GM23248 (cell line): ENCODE measurements at regions not wholly inside any gene's neighbourhood (a gene's known extent, or its start where the extent isn't known, plus 50 kb on each side); places are given as distances from the start of the nearest gene placed in this dataset.

Experiments
- DNase-seq: peaks from one replicate; pipeline ENCODE4 v3.0.0-alpha.2; 2015
- H2AFZ ChIP-seq: fragments of 200-600 bp; sonication (generic); 2 replicates; pipeline ENCODE4 v1.6.1; 2016; ENCODE audit warnings: antibody characterized with exemption
- H3F3A ChIP-seq: fragments of 200-600 bp; sonication (generic); 2 replicates; pipeline ENCODE4 v1.6.1; 2016; ENCODE audit warnings: mild to moderate bottlenecking, antibody characterized with exemption, mixed run types; ENCODE audit not compliant: insufficient read depth
- H3K27ac ChIP-seq: fragments of 200-600 bp; sonication (generic); 2 replicates; pipeline ENCODE4 v1.5.1; 2016; ENCODE audit warnings: mild to moderate bottlenecking
- H3K27me3 ChIP-seq: fragments of 200-600 bp; sonication (generic); replicated peaks from 2 replicates; pipeline ENCODE4 v1.6.1; 2016; ENCODE audit warnings: mild to moderate bottlenecking; ENCODE audit not compliant: insufficient read depth
- H3K36me3 ChIP-seq: fragments of 200-600 bp; sonication (generic); 2 replicates; pipeline ENCODE4 v1.6.1; 2016; ENCODE audit warnings: low read depth, mild to moderate bottlenecking
- H3K4me1 ChIP-seq: fragments of 200-600 bp; sonication (generic); 2 replicates; pipeline ENCODE4 v1.6.1; 2016; ENCODE audit warnings: mild to moderate bottlenecking; ENCODE audit not compliant: insufficient read depth
- H3K4me2 ChIP-seq: fragments of 200-600 bp; sonication (generic); one replicate; pipeline ENCODE4 v1.6.1; 2016; ENCODE audit warnings: mild to moderate bottlenecking; ENCODE audit not compliant: unreplicated experiment
- H3K4me3 ChIP-seq: fragments of 200-600 bp; sonication (generic); 2 replicates; pipeline ENCODE4 v1.5.1; 2016; ENCODE audit warnings: mild to moderate bottlenecking
- H3K79me2 ChIP-seq: fragments of 200-600 bp; sonication (generic); 2 replicates; pipeline ENCODE4 v1.6.1; 2016; ENCODE audit warnings: mild to moderate bottlenecking; ENCODE audit not compliant: insufficient read depth
- H3K9ac ChIP-seq: fragments of 200-600 bp; sonication (generic); 2 replicates; pipeline ENCODE4 v1.6.1; 2016; ENCODE audit warnings: mild to moderate bottlenecking
- H3K9me2 ChIP-seq: fragments of 200-600 bp; sonication (generic); 2 replicates; pipeline ENCODE4 v1.6.1; 2016; ENCODE audit warnings: mixed run types, mild to moderate bottlenecking, moderate library complexity; ENCODE audit not compliant: insufficient read depth
- H3K9me3 ChIP-seq: fragments of 200-600 bp; sonication (generic); one replicate; pipeline ENCODE4 v1.6.1; 2017; ENCODE audit warnings: low read depth
- H4K20me1 ChIP-seq: fragments of 200-600 bp; sonication (generic); 2 replicates; pipeline ENCODE4 v1.6.0; 2016; ENCODE audit not compliant: insufficient read depth
- EZH2 ChIP-seq: fragments of 200-600 bp; sonication (generic); IDR thresholded peaks from 2 replicates; pipeline ENCODE4 v1.6.1; 2018; ENCODE audit warnings: antibody characterized with exemption, mild to moderate bottlenecking; ENCODE audit not compliant: insufficient read depth, poor library complexity, severe bottlenecking
- EZH2phosphoT487 ChIP-seq: fragments of 200-600 bp; sonication (generic); IDR thresholded peaks from 2 replicates; pipeline ENCODE4 v1.6.1; 2018; ENCODE audit warnings: antibody characterized with exemption, moderate library complexity, mild to moderate bottlenecking, low read depth; ENCODE audit not compliant: insufficient read depth
- WGBS, 2 experiments: methylation state at CpG; one replicate each; pipeline ENCODE4 v1.1.6; 2015 to 2017; ENCODE audit warnings: low lambda C conversion rate in 2 of 2, low coverage in 1 of 2; ENCODE audit errors: missing lambda C conversion rate in 2 of 2; 5-methylcytosine and 5-hydroxymethylcytosine counted together
- in situ Hi-C: fragments of 300-500 bp; cut with MboI; formaldehyde crosslinking; loops from 2 replicates; pipeline ENCODE4 v1.15.0; 2020

DNA sequence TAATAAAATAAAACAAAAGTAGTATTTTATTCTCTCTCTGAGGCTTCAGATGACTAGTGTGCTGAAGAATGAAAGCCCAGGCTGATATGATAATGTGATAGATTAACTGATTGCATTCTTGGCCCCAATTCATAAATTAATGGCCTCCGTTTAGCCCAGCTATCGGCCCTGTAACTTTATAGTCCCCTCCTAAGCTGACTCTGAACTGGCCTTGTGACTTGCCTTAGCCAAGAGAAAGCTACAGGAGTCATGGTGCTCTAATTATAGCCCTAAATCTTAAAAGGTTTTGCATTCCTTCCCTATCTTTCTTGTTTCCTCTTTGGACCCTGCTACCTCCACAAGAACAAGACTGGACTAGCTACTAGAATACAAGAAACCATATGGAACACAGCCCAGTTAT is 123.2 kb upstream of the EPHA3 start:
- Histone ChIP-seq H3K27me3 (peaks cover 9% of the 10 kb centered on the region), H3K4me3 (no peak overlapping the region), H3K9ac (no peak overlapping the region), H3K4me1 (peaks cover 13% of the 10 kb centered on the region), H3F3A (no peaks in the 10 kb centered on the region), H3K27ac (no peak overlapping the region), H3K79me2 (no peaks in the 10 kb centered on the region), H3K9me3 (no peaks in the 10 kb centered on the region), H3K9me2 (no peaks in the 10 kb centered on the region), H3K4me2 (no peak overlapping the region), H4K20me1 (no peaks in the 10 kb centered on the region), H2AFZ (no peak overlapping the region), H3K36me3 (no peaks in the 10 kb centered on the region)
- DNase-seq: no peak
- TF ChIP-seq EZH2phosphoT487: no peak
- no peak for TF ChIP-seq EZH2
- in situ Hi-C loops: no loop called here
- 39 to 40% methylated on average over 2 of the region's 2 CpGs for WGBS, 2 experiments

DNA sequence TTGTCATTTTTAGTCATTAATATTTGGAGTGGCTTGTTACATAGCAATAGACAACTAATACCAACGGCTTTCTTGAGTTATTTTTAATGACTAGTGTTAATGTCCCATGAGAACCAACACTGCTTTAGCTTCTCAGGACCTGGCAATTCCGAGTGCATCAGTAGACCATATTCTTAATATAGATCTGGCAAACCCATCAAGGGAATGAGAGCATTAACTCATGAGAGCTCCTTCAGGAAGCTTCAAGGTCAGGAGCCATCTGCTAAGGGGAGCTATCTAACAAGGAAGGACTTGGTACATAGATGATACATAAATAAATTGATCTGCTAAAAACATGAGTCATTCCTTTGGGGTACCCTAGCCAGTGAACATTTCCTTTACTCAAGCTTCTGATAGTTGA is 122.6 kb upstream of the EPHA3 start:
- H3K36me3 ChIP-seq: no peaks in the 10 kb centered on the region
- no peak for TF ChIP-seq EZH2
- TF ChIP-seq EZH2phosphoT487: no peak
- no peaks in the 10 kb centered on the region for H4K20me1 ChIP-seq
- no peak overlapping the region for H3K27ac ChIP-seq
- WGBS, 2 experiments: 15 to 18% methylated on average over 2 of the region's 2 CpGs
- H3K4me3 ChIP-seq: no peak overlapping the region
- DNase-seq: no peak
- peaks cover 13% of the 10 kb centered on the region for H3K4me1 ChIP-seq
- in situ Hi-C loops: no loop called here
- H3K4me2 ChIP-seq: no peak overlapping the region
- H3K9me2 ChIP-seq: no peaks in the 10 kb centered on the region
- H2AFZ ChIP-seq: no peak overlapping the region
- H3K9ac ChIP-seq: no peak overlapping the region
- no peaks in the 10 kb centered on the region for H3K9me3 ChIP-seq
- peaks cover 9% of the 10 kb centered on the region for H3K27me3 ChIP-seq
- no peaks in the 10 kb centered on the region for H3K79me2 ChIP-seq
- H3F3A ChIP-seq: no peaks in the 10 kb centered on the region

DNA sequence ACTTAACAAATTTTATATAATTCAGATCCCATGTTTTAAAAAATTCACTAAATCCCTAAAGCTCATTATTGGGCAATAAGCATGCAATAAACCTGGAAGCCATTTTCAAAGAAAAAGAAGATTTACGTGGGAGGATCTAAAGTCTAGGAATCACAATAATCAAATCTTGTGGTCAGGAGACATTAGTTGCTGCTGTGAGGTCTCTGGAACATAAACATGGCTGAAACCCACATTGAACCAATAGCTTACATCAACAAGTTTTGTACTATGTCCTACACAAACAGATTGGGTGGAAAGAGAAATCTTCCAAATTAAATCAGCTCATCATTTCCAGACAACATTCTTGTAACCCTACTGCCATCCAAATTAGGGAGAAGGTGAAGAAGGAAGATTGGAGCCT is 121.9 kb upstream of the EPHA3 start:
- DNase-seq: no peak
- Histone ChIP-seq H3K4me2 (no peak overlapping the region), H3K9me3 (no peaks in the 10 kb centered on the region), H3K9ac (no peak overlapping the region), H3K36me3 (no peaks in the 10 kb centered on the region), H3K4me3 (no peak overlapping the region), H3K27me3 (peaks cover 9% of the 10 kb centered on the region), H3K27ac (no peak overlapping the region), H2AFZ (no peak overlapping the region), H3K9me2 (no peaks in the 10 kb centered on the region), H3K79me2 (no peaks in the 10 kb centered on the region), H4K20me1 (no peaks in the 10 kb centered on the region), H3K4me1 (peaks cover 13% of the 10 kb centered on the region), H3F3A (no peaks in the 10 kb centered on the region)
- in situ Hi-C loops: no loop called here
- WGBS, 2 experiments: 0 to 10% methylated on average over 1 of the region's 1 CpG
- TF ChIP-seq EZH2: no peak
- TF ChIP-seq EZH2phosphoT487: no peak

DNA sequence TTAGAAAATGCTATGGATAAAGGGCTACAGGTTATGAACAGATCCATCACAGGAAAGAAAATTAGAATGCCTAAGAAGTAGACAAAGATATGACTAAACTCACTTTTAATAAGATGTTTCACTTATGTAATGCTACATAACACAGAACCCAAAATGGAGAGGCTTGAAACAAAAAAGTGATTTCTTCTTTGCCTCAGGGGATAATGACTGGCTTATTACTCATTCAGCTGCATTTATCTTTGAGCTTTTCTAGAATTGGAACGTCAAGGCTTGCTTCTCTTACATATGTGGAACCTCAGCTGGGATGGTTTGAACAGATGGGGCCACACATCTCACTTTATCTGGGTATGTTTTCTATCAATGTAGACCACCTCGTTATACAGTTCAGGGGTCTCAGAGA is 120.6 kb upstream of the EPHA3 start:
- TF ChIP-seq EZH2phosphoT487: no peak
- no peak for TF ChIP-seq EZH2
- 23 to 28% methylated on average over 2 of the region's 2 CpGs for WGBS, 2 experiments
- no peak overlapping the region for H3K9ac ChIP-seq

DNA sequence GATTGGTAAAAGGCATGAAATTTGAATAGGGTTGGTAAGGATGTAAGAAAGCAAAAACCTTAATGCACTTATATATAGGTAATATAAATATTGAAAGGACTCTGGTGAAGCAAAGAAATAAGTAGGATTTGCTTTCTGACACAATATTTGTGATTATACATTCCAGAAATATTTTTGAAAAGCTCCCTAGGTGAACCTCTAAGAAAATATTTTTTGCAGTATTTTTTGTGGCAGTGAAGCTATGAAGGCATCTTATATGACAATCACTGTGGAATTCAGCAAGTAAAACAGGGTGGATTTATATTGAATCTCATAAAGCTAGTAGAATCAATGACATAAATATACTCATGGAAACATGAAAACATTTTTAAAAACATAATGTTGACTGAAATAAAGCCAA is 119.6 kb upstream of the EPHA3 start:
- H3K4me1 ChIP-seq: peaks cover 17% of the 10 kb centered on the region
- H3K4me2 ChIP-seq: no peak overlapping the region
- no peaks in the 10 kb centered on the region for H3K36me3 ChIP-seq
- H3F3A ChIP-seq: no peaks in the 10 kb centered on the region
- TF ChIP-seq EZH2 (no peak), EZH2phosphoT487 (no peak)
- H3K27ac ChIP-seq: no peak overlapping the region
- no peak for DNase-seq
- H3K9ac ChIP-seq: no peak overlapping the region
- peaks cover 12% of the 10 kb centered on the region; the same call in 1 of the 2 replicates for H3K27me3 ChIP-seq
- H3K4me3 ChIP-seq: no peak overlapping the region
- H2AFZ ChIP-seq: no peak overlapping the region
- in situ Hi-C loops: no loop called here
- H3K79me2 ChIP-seq: no peaks in the 10 kb centered on the region
- no peaks in the 10 kb centered on the region for H4K20me1 ChIP-seq
- no peaks in the 10 kb centered on the region for H3K9me3 ChIP-seq
- H3K9me2 ChIP-seq: no peaks in the 10 kb centered on the region

More for the DNA sequence above, 120.6 kb upstream of the EPHA3 start:
- Histone ChIP-seq H3K79me2 (no peaks in the 10 kb centered on the region), H3K27ac (no peak overlapping the region), H3K36me3 (no peaks in the 10 kb centered on the region), H2AFZ (no peak overlapping the region), H3F3A (no peaks in the 10 kb centered on the region), H3K4me2 (no peak overlapping the region), H4K20me1 (no peaks in the 10 kb centered on the region), H3K4me3 (no peak overlapping the region), H3K9me3 (no peaks in the 10 kb centered on the region), H3K4me1 (peaks cover 15% of the 10 kb centered on the region), H3K9me2 (no peaks in the 10 kb centered on the region), H3K27me3 (peaks cover 9% of the 10 kb centered on the region)
- in situ Hi-C loops: no loop called here
- peak; percentile 79 for DNase-seq
